ENCODE measurements at regions not wholly inside any gene's neighbourhood (a gene's known extent, or its start where the extent isn't known, plus 50 kb on each side); places are given as distances from the start of the nearest gene placed in this dataset.

DNA sequence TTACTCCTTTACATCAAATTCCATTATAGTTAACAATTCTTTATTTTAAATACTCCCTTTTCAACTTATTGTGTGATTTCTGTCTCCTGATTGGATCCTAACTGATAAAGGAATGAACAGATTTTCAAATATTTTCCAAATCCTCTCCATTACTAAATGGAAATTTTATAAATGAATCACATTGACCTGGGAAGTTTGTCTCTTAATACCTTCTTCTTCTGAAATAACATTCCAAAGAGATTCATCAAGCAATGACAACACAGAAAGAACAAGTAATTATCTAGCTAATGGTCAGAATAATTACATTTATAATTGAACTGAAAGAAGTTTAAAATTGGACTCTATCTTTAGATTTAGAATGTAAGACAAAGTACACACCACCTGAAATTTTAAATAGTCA, 515.4 kb upstream of the PTCHD4 start:
- DNase-seq (ENCODE audit: low read depth) (peak; percentile 56), FAIRE-seq (no peak)
- no peaks in the 10 kb centered on the region for H3K27me3 ChIP-seq (ENCODE audit: control insufficient read depth, insufficient read depth, low read length)
- H3K36me3 ChIP-seq (ENCODE audit: control insufficient read depth, insufficient read depth, low read length), result no peaks in the 10 kb centered on the region
- no peak overlapping the region for H3K4me3 ChIP-seq (ENCODE audit: low read depth, low read length)
- TF ChIP-seq, protein P1, sequence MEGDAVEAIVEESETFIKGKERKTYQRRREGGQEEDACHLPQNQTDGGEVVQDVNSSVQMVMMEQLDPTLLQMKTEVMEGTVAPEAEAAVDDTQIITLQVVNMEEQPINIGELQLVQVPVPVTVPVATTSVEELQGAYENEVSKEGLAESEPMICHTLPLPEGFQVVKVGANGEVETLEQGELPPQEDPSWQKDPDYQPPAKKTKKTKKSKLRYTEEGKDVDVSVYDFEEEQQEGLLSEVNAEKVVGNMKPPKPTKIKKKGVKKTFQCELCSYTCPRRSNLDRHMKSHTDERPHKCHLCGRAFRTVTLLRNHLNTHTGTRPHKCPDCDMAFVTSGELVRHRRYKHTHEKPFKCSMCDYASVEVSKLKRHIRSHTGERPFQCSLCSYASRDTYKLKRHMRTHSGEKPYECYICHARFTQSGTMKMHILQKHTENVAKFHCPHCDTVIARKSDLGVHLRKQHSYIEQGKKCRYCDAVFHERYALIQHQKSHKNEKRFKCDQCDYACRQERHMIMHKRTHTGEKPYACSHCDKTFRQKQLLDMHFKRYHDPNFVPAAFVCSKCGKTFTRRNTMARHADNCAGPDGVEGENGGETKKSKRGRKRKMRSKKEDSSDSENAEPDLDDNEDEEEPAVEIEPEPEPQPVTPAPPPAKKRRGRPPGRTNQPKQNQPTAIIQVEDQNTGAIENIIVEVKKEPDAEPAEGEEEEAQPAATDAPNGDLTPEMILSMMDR (IDR thresholded peaks at IDR 0.05; ENCODE audit: insufficient read depth, low read length, severe bottlenecking), result no peak

GRCh38 chr6:48624631-48625030, 513.6 kb upstream of the PTCHD4 start:
- Histone ChIP-seq H3K36me3 (ENCODE audit: control insufficient read depth, insufficient read depth, low read length) (no peaks in the 10 kb centered on the region), H3K27me3 (ENCODE audit: control insufficient read depth, insufficient read depth, low read length) (no peaks in the 10 kb centered on the region), H3K4me3 (ENCODE audit: low read depth, low read length) (no peak overlapping the region)
- TF ChIP-seq, protein P1 (IDR thresholded peaks at IDR 0.05; ENCODE audit: insufficient read depth, low read length, severe bottlenecking), result no peak
- DNase-seq (ENCODE audit: low read depth) (no peak), FAIRE-seq (no peak)

DNA sequence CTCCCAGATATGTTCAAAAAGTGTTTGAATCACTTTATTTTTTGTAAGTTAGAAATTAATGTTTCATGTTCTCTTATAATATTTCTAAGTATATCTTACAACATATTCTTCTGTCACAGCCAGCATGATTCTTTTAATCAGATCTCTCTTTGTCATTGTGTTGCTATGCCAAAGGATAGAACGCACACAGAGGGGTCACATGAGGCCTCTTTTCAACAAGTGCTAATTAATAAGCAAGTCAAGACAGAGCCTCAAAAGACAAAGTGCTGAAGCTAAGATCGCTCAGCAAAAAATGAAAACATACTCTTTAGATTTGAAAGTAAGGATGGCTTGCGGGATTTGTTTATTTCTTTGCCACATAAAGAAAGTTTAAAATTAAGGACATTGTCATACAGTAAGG, 508.8 kb upstream of the PTCHD4 start:
- H3K4me3 ChIP-seq (ENCODE audit: low read depth, low read length), result no peak overlapping the region
- DNase-seq (ENCODE audit: low read depth), result peak; percentile 27
- no peaks in the 10 kb centered on the region for H3K27me3 ChIP-seq (ENCODE audit: control insufficient read depth, insufficient read depth, low read length)
- TF ChIP-seq, protein P1 (IDR thresholded peaks at IDR 0.05; ENCODE audit: insufficient read depth, low read length, severe bottlenecking), result no peak
- no peak for FAIRE-seq
- no peaks in the 10 kb centered on the region for H3K36me3 ChIP-seq (ENCODE audit: control insufficient read depth, insufficient read depth, low read length)

DNA sequence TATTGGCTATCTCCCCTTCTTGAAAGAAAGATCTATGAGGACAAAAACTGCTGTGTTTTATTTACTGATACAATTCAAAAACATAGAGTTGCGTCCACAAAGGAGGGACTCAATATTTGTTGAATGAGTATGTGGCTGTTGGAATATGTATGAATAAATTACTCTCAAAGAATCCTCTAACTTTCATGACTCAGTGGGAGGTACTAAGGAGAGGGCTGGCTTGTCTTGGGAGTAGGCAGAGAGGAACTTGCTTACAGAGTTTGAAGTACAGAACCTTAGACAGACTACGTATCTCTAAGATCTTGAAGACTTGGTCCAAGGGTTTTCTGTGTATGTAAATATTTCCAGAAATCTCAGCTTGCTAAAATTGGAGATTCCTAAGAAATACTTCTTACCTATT, 504.0 kb upstream of the PTCHD4 start:
- TF ChIP-seq, protein P1 (IDR thresholded peaks at IDR 0.05; ENCODE audit: insufficient read depth, low read length, severe bottlenecking), result no peak
- no peak overlapping the region for H3K4me3 ChIP-seq (ENCODE audit: low read depth, low read length)
- no peaks in the 10 kb centered on the region for H3K36me3 ChIP-seq (ENCODE audit: control insufficient read depth, insufficient read depth, low read length)
- peak; percentile 64 for DNase-seq (ENCODE audit: low read depth)
- FAIRE-seq, result no peak
- H3K27me3 ChIP-seq (ENCODE audit: control insufficient read depth, insufficient read depth, low read length), result no peaks in the 10 kb centered on the region

DNA sequence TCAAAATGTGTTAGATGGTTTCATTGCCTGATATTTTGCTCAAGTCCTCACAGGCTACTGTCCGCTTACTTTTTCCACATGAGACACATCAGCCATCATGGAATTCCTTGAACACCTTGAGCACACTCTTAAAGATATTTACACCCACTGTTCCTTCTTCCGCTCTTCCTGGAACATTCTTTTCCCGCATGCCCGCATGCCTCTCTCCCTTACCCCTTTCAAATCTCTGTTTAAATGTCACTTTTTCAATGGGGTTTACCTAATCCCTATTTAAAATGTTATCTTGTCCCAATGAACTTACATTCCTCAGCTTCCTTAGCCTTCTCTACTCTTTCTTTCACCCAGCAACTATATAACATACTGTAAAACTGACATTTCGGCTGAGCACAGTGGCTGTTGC, 503.3 kb upstream of the PTCHD4 start:
- FAIRE-seq (no peak), DNase-seq (ENCODE audit: low read depth) (no peak)
- no peaks in the 10 kb centered on the region for H3K36me3 ChIP-seq (ENCODE audit: control insufficient read depth, insufficient read depth, low read length)
- no peaks in the 10 kb centered on the region for H3K27me3 ChIP-seq (ENCODE audit: control insufficient read depth, insufficient read depth, low read length)
- TF ChIP-seq, protein P1 (IDR thresholded peaks at IDR 0.05; ENCODE audit: insufficient read depth, low read length, severe bottlenecking), result no peak
- no peak overlapping the region for H3K4me3 ChIP-seq (ENCODE audit: low read depth, low read length)

DNA sequence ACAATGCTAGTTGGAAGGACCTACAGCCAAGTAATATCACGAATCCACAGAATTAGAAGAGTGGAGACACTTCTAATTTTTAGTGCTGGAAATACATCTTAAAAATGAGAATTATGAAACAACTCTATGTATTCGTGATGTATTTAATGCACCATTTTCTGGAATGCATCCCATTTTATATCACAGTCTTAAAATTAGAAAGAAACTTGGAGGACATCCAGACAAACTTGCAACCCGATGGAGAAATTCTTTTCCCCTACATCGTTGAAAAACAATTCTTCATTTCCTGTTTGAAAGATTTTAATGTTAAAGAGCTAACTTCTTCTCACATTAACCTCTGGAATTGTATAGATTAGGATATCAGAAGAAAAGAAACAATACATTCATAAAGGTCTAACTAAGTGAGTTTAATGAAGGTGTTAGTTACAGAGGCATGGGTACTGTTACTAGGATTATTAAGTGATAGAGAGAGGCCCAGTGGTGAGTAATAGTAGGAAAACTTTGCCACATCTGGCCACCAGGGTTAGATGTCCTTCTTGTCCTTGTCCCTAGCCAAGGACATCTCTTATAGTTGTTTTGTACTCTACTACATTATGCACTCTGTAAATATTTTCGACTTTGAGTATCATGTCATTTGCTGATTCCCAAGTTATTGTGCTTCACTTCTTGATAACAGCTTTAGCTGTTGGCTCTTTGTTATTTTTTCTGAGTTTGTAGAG, 502.4 kb upstream of the PTCHD4 start:
- Histone ChIP-seq H3K4me3 (ENCODE audit: low read depth, low read length) (no peak overlapping the region), H3K36me3 (ENCODE audit: control insufficient read depth, insufficient read depth, low read length) (no peaks in the 10 kb centered on the region), H3K27me3 (ENCODE audit: control insufficient read depth, insufficient read depth, low read length) (no peaks in the 10 kb centered on the region)
- FAIRE-seq (no peak), DNase-seq (ENCODE audit: low read depth) (no peak)
- TF ChIP-seq, protein P1 (IDR thresholded peaks at IDR 0.05; ENCODE audit: insufficient read depth, low read length, severe bottlenecking), result no peak
